NCI-H2227 (cell line): ENCODE measurements at regions not wholly inside any gene's neighbourhood (a gene's known extent, or its start where the extent isn't known, plus 50 kb on each side); places are given as distances from the start of the nearest gene placed in this dataset.
A peak's percentile ranks its signal among the peaks of the same experiment; 100 is the strongest.

Source experiments
- DNase-seq: peaks from one replicate; lab custom pipeline; 2025; ENCODE audit not compliant: unreplicated experiment; lab: John Stamatoyannopoulos, UW

GRCh38 chr7:114130866-114131265, 212.1 kb upstream of the PPP1R3A start:
- no peak for DNase-seq

- DNase-seq = no peak
Observed at GRCh38 chr7:114128880-114129279, 210.1 kb upstream of the PPP1R3A start.

- no peak for DNase-seq
Observed at GRCh38 chr7:114126095-114126494, 207.3 kb upstream of the PPP1R3A start.

GRCh38 chr7:114112806-114113205, 194.0 kb upstream of the PPP1R3A start:
- DNase-seq = no peak

GRCh38 chr7:114110666-114111065, 191.9 kb upstream of the PPP1R3A start:
- no peak for DNase-seq

GRCh38 chr7:114109721-114110120, 190.9 kb upstream of the PPP1R3A start:
- no peak for DNase-seq

- DNase-seq = no peak
Observed at GRCh38 chr7:114109304-114109703, 190.5 kb upstream of the PPP1R3A start.

- DNase-seq = no peak
Observed at GRCh38 chr7:114108510-114108909, 189.7 kb upstream of the PPP1R3A start.

GRCh38 chr7:114107522-114107921, 188.7 kb upstream of the PPP1R3A start:
- no peak for DNase-seq

- no peak for DNase-seq
Observed at GRCh38 chr7:114104035-114104434, 185.2 kb upstream of the PPP1R3A start.

GRCh38 chr7:114102996-114103395, 184.2 kb upstream of the PPP1R3A start:
- no peak for DNase-seq

GRCh38 chr7:114102131-114102530, 183.3 kb upstream of the PPP1R3A start:
- DNase-seq = no peak

- no peak for DNase-seq
Observed at GRCh38 chr7:114100810-114101209, 182.0 kb upstream of the PPP1R3A start.

GRCh38 chr7:114099337-114099736, 180.5 kb upstream of the PPP1R3A start:
- DNase-seq = no peak

- no peak for DNase-seq
Observed at GRCh38 chr7:114095885-114096284, 177.1 kb upstream of the PPP1R3A start.

GRCh38 chr7:114088470-114088940, 169.7 kb upstream of the PPP1R3A start:
- no peak for DNase-seq

GRCh38 chr7:114087653-114088469, 169.1 kb upstream of the PPP1R3A start:
- no peak for DNase-seq

- no peak for DNase-seq
Observed at GRCh38 chr7:114086914-114087652, 168.3 kb upstream of the PPP1R3A start.

- DNase-seq = no peak
Observed at GRCh38 chr7:114086537-114086913, 167.7 kb upstream of the PPP1R3A start.

- peak; percentile 48 for DNase-seq
Observed at GRCh38 chr7:114085592-114086501, 167.0 kb upstream of the PPP1R3A start.

GRCh38 chr7:114085313-114085591, 166.4 kb upstream of the PPP1R3A start:
- no peak for DNase-seq
